Erythroblast (primary cell): ENCODE measurements at regions not wholly inside any gene's neighbourhood (a gene's known extent, or its start where the extent isn't known, plus 50 kb on each side); places are given as distances from the start of the nearest gene placed in this dataset.

ENCODE experiments used
- GATA1 ChIP-seq: IDR thresholded peaks from 2 replicates; pipeline ENCODE4 v1.6.1; 2011; ENCODE audit warnings: low read depth, mild to moderate bottlenecking, control low read depth, low read length, moderate library complexity
- POLR2A ChIP-seq: IDR thresholded peaks from 2 replicates; pipeline ENCODE4 v1.6.1; 2011; ENCODE audit warnings: mild to moderate bottlenecking, low read length

DNA sequence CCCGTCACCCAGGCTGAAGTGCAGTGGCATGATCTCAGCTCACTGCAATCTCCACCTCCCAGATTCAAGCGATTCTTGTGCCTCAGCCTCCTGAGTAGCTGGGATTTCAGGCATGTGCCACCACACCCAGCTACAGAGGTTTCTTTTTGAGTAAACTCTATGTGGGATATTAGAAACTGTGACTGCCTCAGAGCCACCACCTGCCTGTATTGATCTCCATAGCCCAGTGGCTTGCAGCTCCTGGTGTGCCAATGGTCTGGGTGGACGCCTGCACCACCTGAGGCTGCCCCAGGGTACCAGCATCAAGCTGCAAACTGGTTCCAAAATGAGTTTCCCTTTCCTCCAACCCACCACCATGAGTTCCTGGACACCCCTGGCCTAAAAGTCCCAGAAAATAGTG, 89.7 kb upstream of the SLC44A3 start:
- TF ChIP-seq POLR2A (no peak), GATA1 (no peak)
